GM12891 (cell line): ENCODE measurements at regions not wholly inside any gene's neighbourhood (a gene's known extent, or its start where the extent isn't known, plus 50 kb on each side); places are given as distances from the start of the nearest gene placed in this dataset.

Experiments
- POLR2A ChIP-seq: IDR thresholded peaks from 2 replicates; pipeline ENCODE4 v1.6.1; 2011; ENCODE audit warnings: low read depth, low read length, control low read depth
- POLR2AphosphoS5 ChIP-seq: IDR thresholded peaks from 2 replicates; pipeline ENCODE4 v1.6.1; 2011; ENCODE audit warnings: low read depth, low read length, control low read depth
- POU2F2 ChIP-seq: IDR thresholded peaks from 2 replicates; pipeline ENCODE4 v1.6.1; 2011; ENCODE audit warnings: low read depth, mild to moderate bottlenecking, control low read depth, low read length, moderate library complexity
- SPI1 ChIP-seq: IDR thresholded peaks from 2 replicates; pipeline ENCODE4 v1.6.1; 2011; ENCODE audit warnings: low read depth, low read length, control low read depth
- TAF1 ChIP-seq: IDR thresholded peaks from 2 replicates; pipeline ENCODE4 v1.6.1; 2011; ENCODE audit warnings: low read depth, low read length, control low read depth

DNA sequence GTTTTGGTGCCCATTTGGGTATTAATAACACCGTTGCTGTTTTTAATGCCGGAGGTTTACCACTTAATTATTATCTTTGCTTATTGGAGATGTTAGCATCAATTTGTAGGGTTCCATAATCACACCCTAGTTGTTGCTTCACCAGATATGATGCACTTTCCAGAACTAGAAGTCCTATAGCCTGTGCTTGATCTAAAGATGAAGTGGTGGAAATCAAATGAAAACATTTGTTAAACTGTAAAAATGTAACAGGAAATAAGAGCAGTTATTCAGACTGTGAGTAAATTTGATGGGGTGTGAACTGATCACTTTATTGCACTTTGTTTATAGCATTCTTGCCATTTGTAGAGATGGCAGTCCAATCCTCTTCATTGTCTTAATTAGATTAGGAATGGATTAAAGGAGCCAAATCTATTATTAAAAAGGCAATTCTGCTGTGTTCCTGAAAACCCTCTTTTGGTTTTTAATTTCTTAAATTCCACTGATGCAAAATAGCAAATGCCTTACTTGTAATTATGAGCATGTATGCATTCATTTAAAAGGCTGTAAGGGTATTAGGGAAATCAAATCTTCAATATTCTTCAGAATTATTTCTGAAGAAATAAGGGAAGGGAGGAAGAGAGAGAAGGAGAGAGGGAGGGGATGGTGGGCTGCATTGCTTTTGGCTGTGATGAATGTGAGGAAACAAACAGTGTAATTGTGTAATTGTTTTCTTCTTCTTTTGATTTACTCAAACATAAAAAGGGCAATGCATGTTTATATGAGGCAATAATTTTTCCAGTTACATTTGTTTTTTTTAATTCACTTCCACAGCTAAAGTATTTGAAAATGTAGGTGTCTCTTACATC is 675.2 kb upstream of the WWC1 start:
- TF ChIP-seq POLR2A: no peak
- TF ChIP-seq TAF1: no peak
- no peak for TF ChIP-seq POU2F2
- TF ChIP-seq POLR2AphosphoS5: no peak
- no peak for TF ChIP-seq SPI1
